Breast epithelium (tissue), 4 donors: ENCODE measurements at regions not wholly inside any gene's neighbourhood (a gene's known extent, or its start where the extent isn't known, plus 50 kb on each side); places are given as distances from the start of the nearest gene placed in this dataset.

ENCODE experiments used
- DNase-seq, 2 donors: peaks; one replicate each; pipeline ENCODE4 v3.0.0-alpha.2; 2019; ENCODE audit warnings: low spot score in 2 of 2
- H3K27ac ChIP-seq, 2 donors: fragments of 200-600 bp; sonication (generic) in 1 of 2; one replicate each; pipeline ENCODE4 v1.5.1; 2016 to 2019; ENCODE audit warnings: mild to moderate bottlenecking in 1 of 2
- H3K27me3 ChIP-seq, 2 donors: fragments of 200-600 bp; sonication (generic) in 1 of 2; one replicate each; pipeline versions ENCODE4 v1.5.1 to v1.6.0; 2017 to 2019; ENCODE audit warnings: control low read depth in 1 of 2, mild to moderate bottlenecking in 1 of 2
- H3K36me3 ChIP-seq: fragments of 200-600 bp; one replicate; pipeline ENCODE4 v1.5.1; 2019
- H3K4me1 ChIP-seq, 2 donors: fragments of 200-600 bp; sonication (generic); one replicate each; pipeline ENCODE4 v1.5.1; 2016 to 2019; ENCODE audit warnings: control low read depth in 1 of 2
- H3K4me3 ChIP-seq, 3 donors: fragments of 200-600 bp; sonication (generic); 1 replicate in 2 of 3; 2 replicates in 1 of 3; pipeline ENCODE4 v1.5.1; 2016 to 2019; ENCODE audit warnings: mild to moderate bottlenecking in 3 of 3, moderate library complexity in 2 of 3
- H3K9me3 ChIP-seq, 2 donors: fragments of 200-600 bp; sonication (generic) in 1 of 2; one replicate each; pipeline ENCODE4 v1.5.1; 2016 to 2019; ENCODE audit warnings: control low read depth in 1 of 2
- POLR2A ChIP-seq: fragments of 450-650 bp; IDR thresholded peaks from one replicate; pipeline ENCODE4 v1.6.1; 2016; ENCODE audit warnings: antibody characterized with exemption, mild to moderate bottlenecking, moderate library complexity
- POLR2AphosphoS5 ChIP-seq, 3 donors: sonication (generic); formaldehyde crosslinking; IDR thresholded peaks; one replicate each; pipeline ENCODE4 v1.6.1; 2017; ENCODE audit warnings: antibody characterized with exemption in 3 of 3
- intact Hi-C: fragments of 100-400 bp; cut with DNase I; formaldehyde crosslinking; loops from one replicate; pipeline ENCODE4 v1.15.1; 2023; ENCODE audit warnings: low total_unique reads
- TF ChIP-seq, protein P1 (sequence below), 3 donors: fragments of 450-650 bp; IDR thresholded peaks; one replicate each; pipeline ENCODE4 v1.5.1; 2016 to 2017; ENCODE audit warnings: antibody characterized with exemption in 3 of 3, mild to moderate bottlenecking in 3 of 3, moderate library complexity in 3 of 3

DNA sequence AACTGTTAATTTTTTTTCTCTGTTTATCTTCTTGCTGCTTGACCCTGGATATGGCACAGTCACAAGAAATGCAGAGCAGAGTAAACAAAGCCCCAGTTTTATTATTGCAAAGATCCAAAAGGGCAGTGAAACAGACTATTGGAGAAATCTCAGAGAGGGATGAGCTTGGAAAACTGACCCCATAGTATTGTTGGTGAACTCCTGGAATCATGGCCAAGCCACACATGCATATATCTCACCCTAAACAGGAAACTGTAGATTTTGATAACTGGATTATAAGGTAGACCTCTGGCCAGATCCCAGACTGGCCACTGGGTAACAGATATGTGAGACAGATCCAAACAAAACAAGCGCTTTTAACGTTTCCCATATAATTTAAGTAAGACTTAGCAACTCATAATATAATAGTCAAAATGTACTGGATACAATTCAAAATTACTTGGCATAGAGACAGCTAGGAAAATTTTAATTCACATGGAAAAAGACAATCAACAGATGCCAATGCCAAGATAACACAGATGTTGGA is 263.5 kb upstream of the SEMA6A start:
- no peaks in the 10 kb centered on the region for H3K4me1 ChIP-seq
- H3K36me3 ChIP-seq = no peaks in the 10 kb centered on the region
- H3K27me3 ChIP-seq = no peaks in the 10 kb centered on the region
- TF ChIP-seq POLR2AphosphoS5 (IDR thresholded peaks at IDR 0.05) = no peak
- TF ChIP-seq, protein P1, sequence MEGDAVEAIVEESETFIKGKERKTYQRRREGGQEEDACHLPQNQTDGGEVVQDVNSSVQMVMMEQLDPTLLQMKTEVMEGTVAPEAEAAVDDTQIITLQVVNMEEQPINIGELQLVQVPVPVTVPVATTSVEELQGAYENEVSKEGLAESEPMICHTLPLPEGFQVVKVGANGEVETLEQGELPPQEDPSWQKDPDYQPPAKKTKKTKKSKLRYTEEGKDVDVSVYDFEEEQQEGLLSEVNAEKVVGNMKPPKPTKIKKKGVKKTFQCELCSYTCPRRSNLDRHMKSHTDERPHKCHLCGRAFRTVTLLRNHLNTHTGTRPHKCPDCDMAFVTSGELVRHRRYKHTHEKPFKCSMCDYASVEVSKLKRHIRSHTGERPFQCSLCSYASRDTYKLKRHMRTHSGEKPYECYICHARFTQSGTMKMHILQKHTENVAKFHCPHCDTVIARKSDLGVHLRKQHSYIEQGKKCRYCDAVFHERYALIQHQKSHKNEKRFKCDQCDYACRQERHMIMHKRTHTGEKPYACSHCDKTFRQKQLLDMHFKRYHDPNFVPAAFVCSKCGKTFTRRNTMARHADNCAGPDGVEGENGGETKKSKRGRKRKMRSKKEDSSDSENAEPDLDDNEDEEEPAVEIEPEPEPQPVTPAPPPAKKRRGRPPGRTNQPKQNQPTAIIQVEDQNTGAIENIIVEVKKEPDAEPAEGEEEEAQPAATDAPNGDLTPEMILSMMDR (IDR thresholded peaks at IDR 0.05) = no peak
- TF ChIP-seq POLR2A = no peak
- no peak overlapping the region for H3K4me3 ChIP-seq
- no peak overlapping the region for H3K27ac ChIP-seq
- intact Hi-C loops = no loop called here
- no peaks in the 10 kb centered on the region for H3K9me3 ChIP-seq
- DNase-seq = no peak

DNA sequence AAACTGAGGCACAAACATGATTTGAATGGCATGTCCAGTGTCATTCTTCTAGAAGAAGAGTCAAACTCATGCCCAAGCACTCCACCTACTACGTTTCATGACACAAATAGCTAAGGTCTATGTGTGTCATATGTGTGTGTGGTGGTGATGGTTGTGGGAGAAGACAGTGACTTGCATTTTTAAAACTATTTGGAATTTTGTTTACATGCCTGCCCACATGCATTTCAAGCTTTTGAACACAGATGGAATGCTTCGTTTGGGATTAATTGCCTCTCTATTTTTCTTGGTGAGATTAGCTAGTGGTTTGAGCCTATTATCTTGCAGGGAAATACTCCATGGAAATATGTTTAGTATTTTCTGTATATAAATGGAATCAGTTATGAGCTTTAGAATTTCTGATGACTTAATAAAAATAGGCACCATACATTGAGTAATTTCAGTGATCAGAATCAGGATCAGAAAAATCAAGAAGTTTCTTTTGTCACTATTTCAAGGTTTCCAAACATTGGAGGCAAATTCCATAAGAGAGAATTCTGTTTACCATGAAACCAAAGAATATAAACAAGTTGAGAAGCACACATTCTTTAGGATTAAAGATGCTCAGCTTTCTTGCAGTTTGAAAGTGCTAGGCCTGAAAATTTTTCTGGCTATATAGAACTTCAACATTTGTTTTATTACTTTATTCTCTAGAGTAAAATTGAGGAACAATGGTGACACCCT is 260.3 kb upstream of the SEMA6A start:
- intact Hi-C loops = no loop called here
- Histone ChIP-seq H3K36me3 (no peaks in the 10 kb centered on the region), H3K27me3 (no peaks in the 10 kb centered on the region), H3K27ac (no peak overlapping the region), H3K4me3 (no peak overlapping the region), H3K9me3 (no peaks in the 10 kb centered on the region), H3K4me1 (no peaks in the 10 kb centered on the region)
- no peak for DNase-seq
- TF ChIP-seq POLR2AphosphoS5 (IDR thresholded peaks at IDR 0.05) (no peak), POLR2A (no peak)
- TF ChIP-seq, protein P1 (IDR thresholded peaks at IDR 0.05) = no peak

DNA sequence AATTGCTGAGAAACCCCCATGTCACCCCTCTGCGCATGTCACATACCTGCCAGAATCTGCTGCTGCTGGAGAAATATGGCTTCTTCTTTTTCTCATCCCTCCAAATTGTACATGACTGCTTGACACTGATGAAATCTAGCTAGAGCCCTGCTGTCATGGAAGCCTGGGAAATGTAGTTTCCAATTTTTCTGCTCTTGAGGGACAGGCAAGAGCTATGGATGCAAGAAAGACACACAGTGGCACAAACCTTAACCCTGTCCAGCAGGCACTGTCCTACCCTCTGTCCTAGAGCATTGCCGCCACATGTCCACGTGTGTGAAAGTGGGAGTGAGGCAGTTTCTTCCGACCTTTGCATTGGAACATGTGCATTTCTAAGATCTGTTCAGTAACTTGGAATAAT is 255.5 kb upstream of the SEMA6A start:
- Histone ChIP-seq H3K27me3 (no peaks in the 10 kb centered on the region), H3K36me3 (no peaks in the 10 kb centered on the region), H3K9me3 (no peaks in the 10 kb centered on the region), H3K4me3 (no peak overlapping the region), H3K4me1 (no peaks in the 10 kb centered on the region), H3K27ac (no peak overlapping the region)
- intact Hi-C loops = no loop called here
- DNase-seq = no peak
- TF ChIP-seq, protein P1 (IDR thresholded peaks at IDR 0.05) = no peak
- TF ChIP-seq POLR2A (no peak), POLR2AphosphoS5 (IDR thresholded peaks at IDR 0.05) (no peak)

DNA sequence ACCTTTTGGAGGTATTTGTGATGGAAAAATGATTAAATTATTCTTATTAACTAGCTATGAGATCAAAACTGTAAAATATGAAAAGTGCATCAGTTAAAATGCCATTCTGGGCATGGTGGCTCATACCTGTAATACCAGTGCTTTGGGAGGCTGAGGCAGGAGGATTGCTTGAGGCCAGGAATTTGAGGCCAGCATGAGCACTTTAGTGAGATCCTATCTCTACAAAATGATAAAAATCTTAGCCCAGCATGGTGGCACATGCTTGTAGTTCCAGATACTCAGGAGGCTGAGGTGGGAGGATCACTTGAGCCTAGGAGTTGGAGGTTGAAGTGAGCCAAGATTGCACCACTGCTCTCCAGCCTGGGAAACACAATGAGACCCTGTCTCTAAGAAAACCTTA is 252.5 kb upstream of the SEMA6A start:
- intact Hi-C loops = no loop called here
- Histone ChIP-seq H3K27ac (no peak overlapping the region), H3K27me3 (no peaks in the 10 kb centered on the region), H3K4me3 (no peak overlapping the region), H3K4me1 (no peaks in the 10 kb centered on the region), H3K9me3 (no peaks in the 10 kb centered on the region), H3K36me3 (no peaks in the 10 kb centered on the region)
- TF ChIP-seq, protein P1 (IDR thresholded peaks at IDR 0.05) = no peak
- TF ChIP-seq POLR2AphosphoS5 (IDR thresholded peaks at IDR 0.05) (no peak), POLR2A (no peak)
- no peak for DNase-seq

DNA sequence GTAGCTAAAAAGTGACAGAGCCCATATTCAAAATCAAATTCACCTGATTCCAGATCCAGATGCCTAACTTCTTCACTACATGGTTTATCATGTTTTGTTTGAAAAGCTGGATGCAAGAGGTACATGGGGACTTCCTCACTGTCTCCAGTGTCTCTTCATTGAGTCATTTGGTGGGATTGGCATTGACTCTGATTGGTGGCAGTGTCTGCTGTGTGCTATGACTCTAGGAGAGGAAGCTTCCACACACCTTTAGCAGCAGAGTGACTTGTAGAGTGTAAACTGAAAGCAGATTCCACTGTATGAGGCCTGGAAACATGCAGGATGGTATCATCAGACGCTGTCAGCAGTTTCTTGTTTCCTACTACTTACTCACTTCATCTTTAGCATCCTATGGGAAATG is 250.9 kb upstream of the SEMA6A start:
- Histone ChIP-seq H3K36me3 (no peaks in the 10 kb centered on the region), H3K4me1 (no peaks in the 10 kb centered on the region), H3K4me3 (no peak overlapping the region), H3K9me3 (no peaks in the 10 kb centered on the region), H3K27ac (no peak overlapping the region), H3K27me3 (no peaks in the 10 kb centered on the region)
- no peak for TF ChIP-seq POLR2AphosphoS5 (IDR thresholded peaks at IDR 0.05)
- TF ChIP-seq, protein P1 (IDR thresholded peaks at IDR 0.05) = no peak
- TF ChIP-seq POLR2A = no peak
- DNase-seq = no peak
- intact Hi-C loops = no loop called here
